Keratinocyte (primary cell): ENCODE measurements at regions not wholly inside any gene's neighbourhood (a gene's known extent, or its start where the extent isn't known, plus 50 kb on each side); places are given as distances from the start of the nearest gene placed in this dataset.

Experiments
- DNase-seq: peaks from one replicate; pipeline ENCODE4 v3.0.0-alpha.2; 2011; ENCODE audit warnings: low read depth, missing footprints, low spot score
- FAIRE-seq: peaks from 2 replicates; lab custom pipeline; 2011; peaks lifted over from hg19 to GRCh38; lab: Jason Lieb, UNC
- H2AFZ ChIP-seq: 2 replicates; pipeline ENCODE4 v1.6.0; 2012; ENCODE audit warnings: low read length, control low read depth, inconsistent platforms; ENCODE audit not compliant: control insufficient read depth
- H3K27ac ChIP-seq: 2 replicates; pipeline ENCODE4 v1.5.1; 2011; ENCODE audit warnings: low read length; ENCODE audit not compliant: control insufficient read depth, insufficient read depth
- H3K27me3 ChIP-seq: 3 replicates; pipeline ENCODE4 v1.6.0; 2011; ENCODE audit warnings: low read length; ENCODE audit not compliant: control insufficient read depth, insufficient read depth; ENCODE audit errors: extremely low read depth
- H3K36me3 ChIP-seq, 2 experiments: 2 replicates in 1 of 2; 3 replicates in 1 of 2; pipeline ENCODE4 v1.5.1; 2011; ENCODE audit warnings: low read length in 2 of 2, mild to moderate bottlenecking in 1 of 2; ENCODE audit not compliant: control insufficient read depth in 2 of 2, insufficient read depth in 2 of 2; ENCODE audit errors: extremely low read depth in 1 of 2
- H3K4me1 ChIP-seq: 3 replicates; pipeline ENCODE4 v1.5.1; 2011; ENCODE audit warnings: low read length; ENCODE audit not compliant: control insufficient read depth, insufficient read depth; ENCODE audit errors: extremely low read depth
- H3K4me2 ChIP-seq: 3 replicates; pipeline ENCODE4 v1.6.0; 2011; ENCODE audit warnings: low read depth, low read length; ENCODE audit not compliant: control insufficient read depth, insufficient read depth; ENCODE audit errors: extremely low read depth
- H3K4me3 ChIP-seq, 3 experiments: fragments of 200-600 bp in 1 of 3; sonication (generic) in 1 of 3; 2 replicates in 2 of 3; 3 replicates in 1 of 3; pipeline ENCODE4 v1.5.1; 2011 to 2016; ENCODE audit warnings: low read length in 3 of 3, mild to moderate bottlenecking in 3 of 3, control low read depth in 2 of 3, inconsistent platforms in 1 of 3, low read depth in 1 of 3, mixed read lengths in 1 of 3, mixed run types in 1 of 3, moderate library complexity in 1 of 3; ENCODE audit not compliant: control insufficient read depth in 2 of 3, insufficient read depth in 2 of 3; ENCODE audit errors: extremely low read depth in 1 of 3
- H3K79me2 ChIP-seq: 2 replicates; pipeline ENCODE4 v1.6.0; 2012; ENCODE audit warnings: low read length; ENCODE audit not compliant: control insufficient read depth, insufficient read depth
- H3K9ac ChIP-seq: 3 replicates; pipeline ENCODE4 v1.6.0; 2011; ENCODE audit warnings: low read length; ENCODE audit not compliant: control insufficient read depth, insufficient read depth; ENCODE audit errors: extremely low read depth
- H3K9me1 ChIP-seq: 3 replicates; pipeline ENCODE4 v1.6.0; 2011; ENCODE audit warnings: low read length; ENCODE audit not compliant: control insufficient read depth, insufficient read depth; ENCODE audit errors: extremely low read depth
- H3K9me3 ChIP-seq: 2 replicates; pipeline ENCODE4 v1.5.1; 2012; ENCODE audit warnings: low read depth, low read length; ENCODE audit not compliant: control insufficient read depth
- H4K20me1 ChIP-seq: 3 replicates; pipeline ENCODE4 v1.6.0; 2011; ENCODE audit warnings: low read length; ENCODE audit not compliant: control insufficient read depth, insufficient read depth; ENCODE audit errors: extremely low read depth
- EZH2 ChIP-seq: IDR thresholded peaks from one replicate; pipeline ENCODE4 v1.6.1; 2012; ENCODE audit warnings: inconsistent platforms, mild to moderate bottlenecking, low read length, moderate library complexity
- dilution Hi-C: fragments of 300-500 bp; cut with MboI; formaldehyde crosslinking; loops from one replicate; pipeline ENCODE4 v1.7.0; 2020; ENCODE audit warnings: low sequenced_read_pairs; ENCODE audit not compliant: extremely low pct_ligation_motif_present
- TF ChIP-seq, protein P1 (sequence below), 3 experiments: IDR thresholded peaks in 1 of 3; conservative IDR thresholded peaks in 1 of 3; optimal IDR thresholded peaks in 1 of 3; 2 replicates in 2 of 3; 3 replicates in 1 of 3; pipeline versions ENCODE3 to v1.5.1; 2011; ENCODE audit warnings: low read length in 3 of 3, mild to moderate bottlenecking in 3 of 3, moderate library complexity in 2 of 3, control low read depth in 1 of 3, inconsistent platforms in 1 of 3; ENCODE audit not compliant: insufficient read depth in 2 of 3; ENCODE audit errors: extremely low read depth in 1 of 3

- no peak overlapping the region for H3K9ac ChIP-seq
Measured at GRCh38 chr2:65922030-65922429, 489.6 kb upstream of the SPRED2 start.

DNA sequence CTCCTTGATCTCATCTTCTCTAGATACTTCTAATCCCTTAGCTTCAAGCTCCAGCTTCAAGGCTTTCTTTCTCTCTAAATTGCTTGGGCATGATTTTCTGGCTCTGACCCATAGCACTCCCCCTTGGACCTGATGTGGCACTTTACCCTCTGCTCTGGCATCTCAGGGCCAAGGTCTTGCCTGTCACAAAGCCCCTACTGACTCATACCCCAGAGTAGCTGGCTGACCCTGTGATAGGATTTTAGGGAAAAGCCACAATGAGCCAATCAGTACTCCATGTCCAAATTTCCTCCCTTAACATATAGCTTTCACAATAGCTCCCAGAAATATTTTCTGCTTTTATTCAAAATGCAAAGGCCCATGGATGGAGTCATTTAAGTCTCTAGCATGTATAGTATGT is 488.7 kb upstream of the SPRED2 start:
- Histone ChIP-seq H3K9ac (no peak overlapping the region), H3K27me3 (peaks cover 3% of the 10 kb centered on the region), H3K36me3 (no peaks in the 10 kb centered on the region), H3K4me2 (no peak overlapping the region), H3K4me1 (no peaks in the 10 kb centered on the region), H3K4me3 (no peak overlapping the region), H3K79me2 (no peaks in the 10 kb centered on the region), H3K9me3 (no peaks in the 10 kb centered on the region), H4K20me1 (no peaks in the 10 kb centered on the region), H3K9me1 (no peaks in the 10 kb centered on the region), H3K27ac (no peak overlapping the region), H2AFZ (no peak overlapping the region)
- DNase-seq (no peak), FAIRE-seq (no peak)
- dilution Hi-C loops: no loop called here
- TF ChIP-seq, protein P1, sequence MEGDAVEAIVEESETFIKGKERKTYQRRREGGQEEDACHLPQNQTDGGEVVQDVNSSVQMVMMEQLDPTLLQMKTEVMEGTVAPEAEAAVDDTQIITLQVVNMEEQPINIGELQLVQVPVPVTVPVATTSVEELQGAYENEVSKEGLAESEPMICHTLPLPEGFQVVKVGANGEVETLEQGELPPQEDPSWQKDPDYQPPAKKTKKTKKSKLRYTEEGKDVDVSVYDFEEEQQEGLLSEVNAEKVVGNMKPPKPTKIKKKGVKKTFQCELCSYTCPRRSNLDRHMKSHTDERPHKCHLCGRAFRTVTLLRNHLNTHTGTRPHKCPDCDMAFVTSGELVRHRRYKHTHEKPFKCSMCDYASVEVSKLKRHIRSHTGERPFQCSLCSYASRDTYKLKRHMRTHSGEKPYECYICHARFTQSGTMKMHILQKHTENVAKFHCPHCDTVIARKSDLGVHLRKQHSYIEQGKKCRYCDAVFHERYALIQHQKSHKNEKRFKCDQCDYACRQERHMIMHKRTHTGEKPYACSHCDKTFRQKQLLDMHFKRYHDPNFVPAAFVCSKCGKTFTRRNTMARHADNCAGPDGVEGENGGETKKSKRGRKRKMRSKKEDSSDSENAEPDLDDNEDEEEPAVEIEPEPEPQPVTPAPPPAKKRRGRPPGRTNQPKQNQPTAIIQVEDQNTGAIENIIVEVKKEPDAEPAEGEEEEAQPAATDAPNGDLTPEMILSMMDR (optimal IDR thresholded peaks at IDR 0.05 in 1 of 3, IDR thresholded peaks at IDR 0.05 in 1 of 3, conservative IDR thresholded peaks at IDR 0.05 in 1 of 3; ENCODE audit: extremely low read depth in 1 of 3, insufficient read depth in 2 of 3, low read length in 3 of 3): no peak
- TF ChIP-seq EZH2: no peak

More at GRCh38 chr2:65922030-65922429, 489.6 kb upstream of the SPRED2 start:
- no peaks in the 10 kb centered on the region for H3K79me2 ChIP-seq
- no peak for TF ChIP-seq EZH2
- TF ChIP-seq, protein P1 (optimal IDR thresholded peaks at IDR 0.05 in 1 of 3, IDR thresholded peaks at IDR 0.05 in 1 of 3, conservative IDR thresholded peaks at IDR 0.05 in 1 of 3; ENCODE audit: extremely low read depth in 1 of 3, insufficient read depth in 2 of 3, low read length in 3 of 3): no peak
- H3K27me3 ChIP-seq: peaks cover 3% of the 10 kb centered on the region
- H3K27ac ChIP-seq: no peak overlapping the region
- H3K36me3 ChIP-seq: no peaks in the 10 kb centered on the region
- dilution Hi-C loops: no loop called here
- H2AFZ ChIP-seq: no peak overlapping the region
- FAIRE-seq (no peak), DNase-seq (no peak)
- no peaks in the 10 kb centered on the region for H3K9me1 ChIP-seq
- H3K4me1 ChIP-seq: no peaks in the 10 kb centered on the region
- H3K4me3 ChIP-seq: no peak overlapping the region
- H4K20me1 ChIP-seq: no peaks in the 10 kb centered on the region
- H3K9me3 ChIP-seq: no peaks in the 10 kb centered on the region
- no peak overlapping the region for H3K4me2 ChIP-seq
